ENCODE measurements at regions not wholly inside any gene's neighbourhood (a gene's known extent, or its start where the extent isn't known, plus 50 kb on each side); places are given as distances from the start of the nearest gene placed in this dataset.

- TF ChIP-seq CTCF (IDR thresholded peaks at IDR 0.05) (no peak), POLR2A (IDR thresholded peaks at IDR 0.05; ENCODE audit: low read depth) (no peak)
These were observed 480.2 kb upstream of the CHST9 start for GRCh38 chr18:27665264-27665799.

Data from esophagus muscularis mucosa (tissue), 3 donors.